ENCODE measurements at regions not wholly inside any gene's neighbourhood (a gene's known extent, or its start where the extent isn't known, plus 50 kb on each side); places are given as distances from the start of the nearest gene placed in this dataset.

GRCh38 chr14:38578278-38578681 lies 322.4 kb upstream of the CLEC14A start:
- no peak for TF ChIP-seq EZH2 (IDR thresholded peaks at IDR 0.05; ENCODE audit: insufficient read depth, poor library complexity, severe bottlenecking)
- TF ChIP-seq EZH2phosphoT487 (IDR thresholded peaks at IDR 0.05; ENCODE audit: insufficient read depth, low read depth) = no peak

All from GM23248 (cell line).